ENCODE measurements at regions not wholly inside any gene's neighbourhood (a gene's known extent, or its start where the extent isn't known, plus 50 kb on each side); places are given as distances from the start of the nearest gene placed in this dataset.
A peak's percentile ranks its signal among the peaks of the same experiment; 100 is the strongest.
"Not testable (repeated sequence)": the region's sequence is repeated elsewhere in the genome, so short reads cannot be mapped to it uniquely, and the experiment has no call there.

DNA sequence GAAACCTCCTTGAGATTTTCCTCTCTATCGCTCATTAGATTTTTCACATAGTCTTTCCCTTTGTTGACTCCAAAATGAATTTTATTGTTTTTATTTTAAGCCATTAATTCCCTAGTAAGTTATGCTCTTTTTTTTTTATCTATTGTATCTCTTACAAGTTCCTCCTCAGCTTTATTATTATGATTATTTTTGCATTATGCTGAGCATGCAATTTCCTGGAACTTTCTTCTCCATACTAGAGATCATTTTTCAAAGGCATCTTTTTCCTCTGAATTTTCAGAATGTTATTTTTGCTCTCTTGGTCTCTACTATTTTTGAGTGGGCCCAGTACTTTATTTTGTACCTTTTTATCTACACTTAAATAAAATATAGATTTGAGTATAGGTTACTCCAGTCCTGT, 376.6 kb upstream of the SEMA6A start:
- DNase-seq (ENCODE audit: low read depth) = no peak

DNA sequence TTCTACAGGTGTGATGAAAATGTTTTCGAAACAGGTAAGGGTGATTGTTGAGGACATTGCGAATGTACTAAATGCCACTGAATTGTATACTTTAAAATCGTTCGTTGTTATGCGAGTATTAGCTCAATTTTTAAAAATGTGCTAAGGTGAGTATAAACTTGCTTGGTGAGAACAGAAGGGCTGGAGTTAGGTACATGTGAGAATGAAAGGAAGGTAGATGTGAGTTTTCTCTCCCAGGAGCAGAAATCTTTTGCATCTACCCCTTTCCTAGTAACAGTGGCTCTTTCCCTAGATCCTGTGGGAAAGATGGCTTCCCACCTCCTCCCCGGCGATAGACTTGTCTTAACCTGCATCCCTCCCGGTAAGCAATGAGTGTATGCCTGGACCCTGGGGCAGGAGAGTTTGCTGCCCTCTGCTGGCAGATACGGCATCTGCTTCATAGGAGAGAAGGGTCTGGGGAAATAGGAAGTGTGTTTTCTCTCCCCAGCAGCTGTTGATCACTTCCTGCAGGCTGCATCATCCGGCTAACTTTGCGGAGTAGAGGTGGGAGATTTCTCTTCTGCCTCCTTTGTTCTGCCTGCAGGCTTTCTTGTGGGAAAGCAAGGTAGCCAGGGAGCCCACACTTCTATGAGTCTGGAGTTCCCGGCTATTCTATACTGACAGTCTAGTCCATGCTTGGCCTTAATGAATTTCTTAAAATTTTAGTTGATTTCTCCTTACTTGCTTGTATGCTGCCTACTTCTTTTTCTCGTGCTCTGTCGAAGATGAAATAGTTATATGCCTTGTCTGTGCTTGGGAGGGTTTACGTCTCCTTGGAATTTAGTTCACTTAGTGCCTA, 373.3 kb upstream of the SEMA6A start:
- peak; percentile 22 for DNase-seq (ENCODE audit: low read depth)

DNA sequence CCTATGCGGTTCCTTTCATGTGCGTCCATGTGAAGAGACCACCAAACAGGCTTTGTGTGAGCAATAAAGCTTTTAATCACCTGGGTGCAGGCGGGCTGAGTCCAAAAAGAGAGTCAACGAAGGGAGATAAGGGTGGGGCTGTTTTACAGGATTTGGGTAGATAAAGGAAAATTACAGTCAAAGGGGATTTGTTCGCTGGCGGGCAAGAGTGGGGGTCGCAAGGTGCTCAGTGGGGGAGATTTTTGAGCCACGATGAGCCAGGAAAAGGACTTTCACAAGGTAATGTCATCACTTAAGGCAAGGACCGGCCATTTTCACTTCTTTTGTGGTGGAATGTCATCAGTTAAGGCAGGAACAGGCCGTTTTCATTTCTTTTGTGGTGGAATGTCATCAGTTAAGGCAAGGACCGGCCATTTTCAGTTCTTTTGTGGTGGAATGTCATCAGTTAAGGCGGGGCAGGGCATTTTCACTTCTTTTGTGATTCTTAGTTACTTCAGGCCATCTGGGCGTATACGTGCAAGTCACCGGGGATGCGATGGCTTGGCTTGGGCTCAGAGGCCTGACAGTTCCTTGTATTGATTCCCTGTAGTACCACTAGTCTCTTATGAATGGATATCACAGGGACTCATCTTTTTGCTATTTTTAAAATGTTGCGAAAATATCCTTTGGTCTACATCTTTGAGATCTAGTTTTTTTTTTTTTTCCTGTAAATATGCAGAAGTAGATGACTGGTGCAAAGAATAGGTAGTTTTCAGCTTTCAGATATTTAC, 371.2 kb upstream of the SEMA6A start:
- not testable (repeated sequence) for DNase-seq (ENCODE audit: low read depth)

DNA sequence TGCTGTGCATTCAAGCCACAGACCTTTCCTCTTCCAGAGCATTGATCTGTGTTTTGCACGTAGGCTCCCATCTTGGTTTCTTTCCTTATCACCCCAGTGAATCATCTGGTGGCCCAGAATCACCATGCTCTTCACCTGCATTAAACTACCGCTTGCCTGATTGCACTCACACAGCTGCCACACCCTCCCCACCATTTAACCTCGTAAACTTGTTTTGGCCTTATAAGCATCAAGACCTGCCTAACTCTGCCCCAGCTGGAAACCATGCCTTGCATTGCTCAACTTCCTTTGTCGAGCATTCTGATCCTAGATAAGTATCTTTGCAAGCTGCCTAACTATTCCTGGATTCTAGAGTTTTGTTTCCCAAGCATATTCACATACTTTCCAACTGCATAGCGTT, 369.6 kb upstream of the SEMA6A start:
- DNase-seq (ENCODE audit: low read depth) = no peak

DNA sequence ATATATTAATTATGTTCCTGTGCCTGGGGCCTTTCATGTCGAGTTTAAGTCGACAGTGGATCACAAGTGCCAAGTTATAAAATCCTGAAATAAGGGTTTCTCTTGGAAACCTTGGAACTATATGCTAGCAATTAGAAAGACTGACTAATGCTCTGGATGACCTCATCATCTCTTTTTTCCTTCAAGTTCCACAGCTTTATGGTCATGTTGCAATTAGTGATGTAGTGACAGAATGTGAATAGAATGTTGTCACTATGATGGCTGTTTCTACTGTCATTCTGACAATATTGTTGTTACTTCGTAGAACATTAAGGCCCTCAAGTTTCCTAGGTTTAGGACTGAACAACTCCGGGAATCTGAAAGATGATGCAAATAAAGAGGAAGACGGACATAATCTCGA, 368.0 kb upstream of the SEMA6A start:
- no peak for DNase-seq (ENCODE audit: low read depth)

DNA sequence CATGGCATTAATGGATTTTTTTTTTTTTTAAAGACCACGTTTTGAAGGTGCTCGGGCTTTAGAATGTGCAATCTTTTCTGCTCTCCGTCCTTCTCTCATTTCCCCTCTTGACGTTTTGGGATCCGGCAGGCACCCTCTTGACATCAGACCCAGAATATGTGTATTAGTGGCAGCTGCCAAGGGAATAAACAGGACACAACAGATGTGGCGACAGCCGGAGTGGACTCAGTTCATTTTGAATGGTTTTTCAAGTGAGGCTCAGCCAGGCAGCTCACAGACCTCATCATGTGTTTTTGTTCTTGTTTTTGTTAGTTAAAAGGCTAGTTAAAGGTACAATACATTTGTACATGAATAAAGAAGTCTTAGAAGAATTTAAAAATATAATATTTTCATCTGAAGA, 365.0 kb upstream of the SEMA6A start:
- no peak for DNase-seq (ENCODE audit: low read depth)

DNA sequence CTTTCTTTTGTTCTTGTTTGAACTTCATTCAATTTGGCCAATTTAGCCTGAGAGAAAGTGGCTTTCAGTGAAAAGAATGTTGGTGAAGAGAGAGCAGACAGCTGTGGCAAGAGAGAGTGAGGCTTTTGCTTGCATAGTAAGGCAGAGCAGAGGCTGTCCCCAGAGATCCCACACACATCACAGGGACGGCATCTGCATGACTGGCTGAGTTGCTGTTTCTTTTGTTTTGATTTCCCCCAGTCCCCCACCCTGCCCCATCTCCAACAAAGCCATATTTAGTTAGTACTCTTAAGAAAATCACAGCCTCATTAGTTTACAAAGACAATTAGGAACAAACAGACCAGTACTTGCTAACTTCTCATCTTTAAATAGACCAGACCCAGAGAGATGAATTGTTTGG, 363.9 kb upstream of the SEMA6A start:
- no peak for DNase-seq (ENCODE audit: low read depth)

DNA sequence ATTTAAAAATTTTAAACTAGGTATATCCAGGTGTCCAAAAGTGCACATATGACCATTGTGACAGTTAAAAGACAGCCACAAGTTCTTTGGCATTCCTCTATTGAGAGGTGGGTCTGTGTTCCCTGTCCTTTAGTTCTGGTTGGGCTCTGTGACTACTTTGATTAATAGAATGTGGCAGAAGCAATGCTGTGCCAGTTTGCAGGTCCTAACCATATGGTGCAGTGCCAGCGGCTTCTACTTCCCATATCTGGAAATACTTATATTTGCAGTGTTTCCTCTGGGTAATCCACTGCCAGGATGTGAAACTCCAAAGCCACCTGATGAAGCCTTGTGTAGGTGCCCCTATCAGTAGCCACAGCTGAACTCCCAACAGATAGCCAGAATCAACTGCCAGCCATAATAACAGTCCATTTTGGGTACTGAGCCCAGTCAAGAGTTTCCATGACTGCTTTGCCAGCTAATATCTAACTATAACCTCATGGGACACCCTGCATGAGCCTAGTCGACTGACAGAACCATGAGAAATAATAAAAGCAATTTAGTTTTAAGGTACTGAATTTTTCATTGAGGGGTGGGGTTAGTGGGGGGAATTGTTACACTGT, 361.0 kb upstream of the SEMA6A start:
- DNase-seq (ENCODE audit: low read depth) = no peak

DNA sequence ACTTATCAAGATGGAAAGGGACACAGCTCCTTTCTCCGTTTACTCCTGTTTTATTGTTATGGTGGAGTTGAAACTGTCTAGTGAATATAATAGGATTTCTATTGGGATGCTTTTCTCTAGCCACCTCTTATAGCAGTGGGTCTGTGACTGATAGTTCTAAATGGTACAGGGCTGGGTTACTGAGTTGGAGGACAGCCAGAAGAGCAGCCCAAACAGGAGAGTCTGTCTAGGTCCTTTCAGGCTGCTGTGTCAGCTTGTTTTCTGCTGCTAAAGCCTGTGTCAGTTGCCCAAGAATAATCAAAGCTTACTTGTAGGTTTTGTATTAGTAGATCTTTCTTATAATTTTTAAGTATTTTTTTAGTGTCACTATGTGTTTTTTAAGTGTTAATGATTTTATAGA, 356.0 kb upstream of the SEMA6A start:
- no peak for DNase-seq (ENCODE audit: low read depth)

DNA sequence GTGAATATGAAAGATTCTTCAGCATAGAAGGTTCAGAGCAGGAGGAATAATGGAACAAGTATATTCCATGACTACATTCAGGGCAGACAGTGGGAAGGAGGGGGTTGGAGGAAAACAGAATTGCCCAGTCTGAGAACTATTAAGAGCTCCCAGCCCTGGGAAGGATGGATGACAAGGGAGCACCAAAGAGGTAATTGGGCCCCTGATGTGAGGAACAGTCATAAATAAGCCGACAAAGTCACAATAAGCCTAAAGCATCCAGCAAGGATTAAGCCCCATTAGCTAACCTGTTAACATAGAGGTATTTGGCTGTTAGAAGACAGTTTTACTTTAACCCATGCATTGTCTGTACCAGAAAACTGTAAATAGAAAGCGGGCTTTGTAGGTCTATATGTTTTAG, 348.7 kb upstream of the SEMA6A start:
- no peak for DNase-seq (ENCODE audit: low read depth)

DNA sequence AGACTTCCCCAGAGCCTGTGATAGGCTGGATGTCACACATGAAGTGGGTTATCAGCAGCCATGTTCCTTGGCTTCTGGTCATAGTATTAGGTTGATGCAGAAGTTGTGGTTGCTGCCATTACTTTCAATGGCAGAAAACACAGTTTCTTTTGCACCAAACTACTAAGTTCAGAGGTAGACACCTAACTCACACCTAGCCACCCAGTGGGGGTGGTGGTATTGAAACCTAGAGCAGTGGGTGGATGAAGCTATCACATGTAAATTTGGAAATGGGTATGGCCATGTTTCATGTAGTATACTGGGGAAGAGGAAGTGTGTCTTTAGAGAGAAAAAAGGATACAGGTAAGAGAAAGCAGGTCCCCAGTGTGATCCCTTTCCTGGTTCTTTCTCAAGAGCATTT, 347.9 kb upstream of the SEMA6A start:
- DNase-seq (ENCODE audit: low read depth) = no peak

DNA sequence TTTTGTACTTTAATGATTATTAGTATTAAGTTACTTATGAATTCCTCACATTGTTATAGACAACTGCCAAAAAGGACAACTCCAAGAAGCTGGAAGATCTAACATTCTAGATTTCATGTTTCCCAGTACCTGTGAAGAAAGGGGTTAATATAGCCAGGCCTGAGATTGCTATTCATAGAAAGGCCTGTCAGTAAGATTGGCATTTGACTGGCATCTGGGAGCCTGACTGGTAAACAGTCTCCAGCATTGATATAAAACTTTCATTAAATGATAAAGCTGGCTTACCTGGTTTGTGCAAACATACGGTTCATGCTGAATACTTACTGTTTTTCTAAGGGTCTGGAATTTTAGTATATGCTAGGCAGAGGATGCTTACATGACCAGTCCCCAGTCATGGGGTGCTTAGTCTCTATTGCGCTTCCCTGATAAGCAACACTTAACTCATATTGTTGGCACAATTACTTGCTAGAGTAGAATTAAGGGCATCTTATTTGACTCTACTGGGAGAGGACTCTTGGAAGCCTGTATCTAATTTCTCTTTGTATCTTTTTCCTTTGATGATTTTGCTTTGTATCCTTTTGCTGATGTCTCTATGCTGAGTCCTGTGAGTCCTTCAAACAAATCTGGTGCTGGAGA, 340.4 kb upstream of the SEMA6A start:
- no peak for DNase-seq (ENCODE audit: low read depth)

DNA sequence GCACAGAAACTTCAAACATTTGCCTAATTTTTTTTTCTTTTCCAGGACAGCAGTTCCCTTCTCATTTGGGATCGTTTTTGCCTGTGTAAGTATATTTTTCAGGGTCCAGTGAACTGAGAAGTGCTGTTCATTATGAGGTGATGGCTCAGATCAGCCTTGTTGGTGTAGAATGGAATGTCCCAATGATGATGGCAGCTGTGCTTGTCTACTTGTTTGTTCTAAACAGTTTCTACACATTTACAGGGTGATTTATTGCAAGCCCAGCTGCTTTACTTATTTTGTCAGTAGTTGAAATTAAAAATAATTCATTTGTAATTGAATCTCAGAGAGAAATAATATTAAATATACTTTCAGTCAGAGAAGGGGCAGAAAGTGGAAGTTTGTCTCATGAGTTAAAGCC, 337.6 kb upstream of the SEMA6A start:
- no peak for DNase-seq (ENCODE audit: low read depth)

DNA sequence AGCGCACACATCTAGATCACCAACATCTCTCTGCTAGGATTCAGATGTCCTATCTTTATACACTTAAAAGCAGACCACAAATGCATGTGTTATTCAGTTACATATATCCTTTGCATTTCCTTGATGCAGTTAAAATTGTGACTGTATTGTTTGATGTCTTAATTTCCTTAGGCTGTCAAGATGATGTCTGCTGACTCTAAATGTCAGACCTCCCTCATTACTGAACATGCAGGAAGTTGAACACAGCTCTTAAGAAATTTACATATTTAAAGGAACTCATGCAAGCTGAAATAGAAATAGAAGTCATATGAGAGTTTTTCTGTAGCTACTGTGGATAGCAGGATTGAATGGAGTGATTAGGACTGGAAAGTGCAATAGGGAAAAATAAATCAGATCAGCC, 336.5 kb upstream of the SEMA6A start:
- DNase-seq (ENCODE audit: low read depth) = no peak

DNA sequence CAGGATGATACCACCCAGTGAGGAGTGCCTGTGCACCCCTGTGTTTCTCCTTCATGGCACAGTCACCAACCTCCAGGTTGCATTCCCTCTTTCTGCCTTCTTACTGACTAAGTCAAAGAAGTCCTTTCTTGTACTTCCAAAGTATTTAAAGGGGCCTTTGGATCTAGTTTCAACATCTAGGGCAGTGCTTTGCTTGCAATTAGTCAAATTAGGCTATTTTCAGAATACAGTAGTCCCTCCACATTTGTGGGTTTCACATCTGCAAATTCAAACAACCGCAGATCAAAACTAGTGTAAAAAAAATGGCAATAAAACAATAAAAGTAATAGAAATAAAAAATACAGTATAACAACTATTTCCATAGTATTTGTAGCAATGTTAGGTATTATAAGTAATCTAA, 333.9 kb upstream of the SEMA6A start:
- no peak for DNase-seq (ENCODE audit: low read depth)

DNA sequence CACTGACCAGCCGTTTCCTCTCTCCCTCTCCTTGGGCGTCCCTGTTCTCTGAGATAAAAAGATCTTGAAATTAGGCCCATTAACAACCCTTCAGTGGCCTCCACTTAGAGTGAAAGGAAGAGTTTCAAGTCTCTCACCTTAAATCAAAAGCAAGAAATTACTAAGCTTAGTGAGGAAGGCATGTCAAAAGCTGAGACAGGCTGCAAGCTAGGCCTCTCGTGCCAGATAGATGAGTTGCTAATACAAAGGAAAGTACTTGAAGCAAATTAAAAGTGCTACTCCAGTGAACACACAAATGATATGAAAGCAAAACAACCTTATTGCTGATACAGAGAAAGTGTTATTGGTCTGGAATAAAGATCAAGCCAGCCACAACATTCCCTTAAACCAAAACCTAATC, 331.3 kb upstream of the SEMA6A start:
- no peak for DNase-seq (ENCODE audit: low read depth)

DNA sequence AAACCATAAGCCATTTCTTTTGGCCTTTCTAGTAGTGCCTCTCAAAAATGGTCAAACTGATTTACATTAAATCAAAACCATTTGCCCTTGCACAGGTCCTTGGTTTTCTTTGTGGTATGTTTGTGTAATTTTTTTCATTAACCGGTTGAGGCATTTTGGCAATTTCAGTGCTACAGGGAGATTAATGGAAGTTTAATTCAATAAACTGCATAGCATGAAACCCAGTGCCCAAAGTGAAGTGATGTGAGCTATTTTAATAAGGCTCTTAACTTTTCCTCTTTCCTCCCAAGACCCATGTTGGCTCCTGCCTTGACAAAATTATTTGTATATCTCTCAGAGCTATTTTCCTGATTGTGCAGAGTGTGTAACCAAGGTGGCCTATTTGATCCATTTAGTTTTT, 326.2 kb upstream of the SEMA6A start:
- DNase-seq (ENCODE audit: low read depth) = no peak

DNA sequence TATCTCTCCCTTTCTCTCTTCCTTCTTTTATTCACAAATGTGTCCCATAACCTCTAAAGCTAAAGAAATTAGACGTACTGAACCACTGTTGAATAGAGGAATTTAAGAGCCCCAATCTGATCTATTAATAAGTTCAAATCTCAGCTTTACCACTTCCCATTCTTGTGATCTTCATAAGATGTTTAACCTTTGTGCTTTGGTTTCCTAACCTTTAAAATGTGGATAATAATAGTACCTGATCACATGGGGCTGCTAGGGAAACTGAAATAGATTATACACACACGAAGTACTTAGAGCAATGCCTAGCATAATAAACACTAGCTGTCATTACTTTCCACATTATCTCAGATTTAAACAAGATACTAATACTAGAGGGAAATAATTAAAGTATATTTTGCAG, 324.3 kb upstream of the SEMA6A start:
- DNase-seq (ENCODE audit: low read depth) = no peak

DNA sequence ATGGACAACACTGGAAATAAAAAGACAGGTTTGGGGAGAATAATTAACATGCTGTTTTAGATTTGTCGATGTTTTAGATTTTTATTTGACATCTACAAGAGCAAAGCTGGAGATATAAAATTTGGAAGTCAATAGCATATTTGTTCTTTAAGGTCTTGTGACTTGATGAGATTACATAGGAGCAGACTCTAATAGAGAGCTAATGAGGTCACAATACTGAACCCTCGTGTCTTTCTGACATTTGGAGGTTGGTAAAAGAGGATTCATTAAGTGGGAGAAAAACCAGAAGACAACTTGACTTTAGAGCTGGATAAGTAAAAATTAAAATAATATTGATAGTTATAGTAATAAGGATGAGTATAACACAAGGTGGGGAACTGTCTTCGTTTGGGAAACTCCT, 322.7 kb upstream of the SEMA6A start:
- DNase-seq (ENCODE audit: low read depth) = no peak

DNA sequence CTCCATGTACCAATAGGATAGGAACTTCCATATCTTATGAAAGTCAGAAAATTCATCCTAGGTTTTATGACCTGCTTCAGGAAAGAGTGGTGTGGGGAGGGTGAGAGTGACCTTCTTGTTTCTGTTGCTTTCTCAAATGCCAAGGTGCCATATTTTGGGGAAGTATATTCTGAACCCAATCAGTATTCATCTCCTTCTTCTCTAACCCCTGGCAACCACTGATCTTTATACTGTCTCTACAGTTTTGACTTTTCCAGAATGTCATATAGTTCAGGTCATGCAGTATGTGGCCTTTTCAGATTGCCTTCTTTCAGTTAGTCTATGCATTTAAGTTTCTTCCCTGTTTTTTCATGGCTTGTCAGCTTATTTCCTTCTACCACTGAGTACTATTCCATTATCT, 321.4 kb upstream of the SEMA6A start:
- no peak for DNase-seq (ENCODE audit: low read depth)

DNA sequence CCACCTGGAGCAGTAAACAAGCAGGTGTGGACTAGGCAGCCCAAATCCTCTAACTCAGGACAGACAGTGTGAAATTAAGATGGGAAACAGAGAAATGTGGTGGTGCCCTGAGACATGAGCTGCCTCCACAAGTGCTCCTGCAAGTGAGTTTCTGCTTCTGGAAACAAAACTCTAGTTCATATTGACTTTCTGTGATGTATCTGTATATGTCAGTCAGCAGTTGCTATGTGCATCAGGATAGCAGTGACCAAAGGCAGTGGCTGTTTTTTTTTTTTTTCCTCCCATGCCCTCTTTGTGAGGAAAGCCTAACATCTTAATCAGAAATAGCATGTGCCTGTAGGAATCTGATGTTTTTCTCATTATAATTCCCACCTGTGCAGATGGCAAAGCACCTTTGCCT, 318.4 kb upstream of the SEMA6A start:
- no peak for DNase-seq (ENCODE audit: low read depth)

DNA sequence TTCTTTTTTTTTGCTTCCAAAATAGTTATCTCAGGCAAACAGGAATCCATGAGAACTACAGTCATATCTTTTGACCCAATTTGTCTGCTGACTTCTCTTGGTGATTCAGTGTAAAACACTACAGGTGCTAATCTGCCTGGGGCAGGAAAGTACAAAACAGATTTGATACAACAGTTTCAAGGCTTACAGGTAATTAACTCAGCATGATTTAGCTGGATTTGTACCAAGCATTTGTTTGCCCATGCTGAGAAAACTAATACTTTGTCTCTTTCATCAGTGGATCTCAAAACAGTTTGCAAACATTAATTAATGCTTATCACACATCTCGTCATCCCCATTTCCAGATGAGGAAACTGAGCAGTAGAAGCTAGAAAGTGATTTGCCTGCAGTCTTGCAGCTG, 312.5 kb upstream of the SEMA6A start:
- DNase-seq (ENCODE audit: low read depth) = no peak

DNA sequence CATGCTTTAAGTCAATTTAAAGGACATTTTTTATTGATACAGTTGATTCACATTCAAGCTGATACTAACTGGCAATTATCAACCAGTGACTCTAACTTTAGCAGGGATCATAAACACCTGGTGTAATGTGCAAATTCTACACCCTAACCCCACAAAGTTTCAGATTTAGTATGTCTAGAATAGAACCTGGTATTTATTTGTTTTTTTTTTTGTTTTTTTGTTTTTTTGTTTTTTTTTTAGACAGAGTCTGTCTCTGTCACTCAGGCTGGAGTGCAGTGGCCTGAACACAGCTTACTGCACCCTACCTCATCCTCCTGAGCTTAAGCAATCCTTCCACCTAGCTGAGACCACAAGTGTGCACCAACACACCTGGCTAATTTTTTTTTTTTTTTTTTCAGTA, 311.2 kb upstream of the SEMA6A start:
- no peak for DNase-seq (ENCODE audit: low read depth)
